ENCODE measurements at regions not wholly inside any gene's neighbourhood (a gene's known extent, or its start where the extent isn't known, plus 50 kb on each side); places are given as distances from the start of the nearest gene placed in this dataset.

DNA sequence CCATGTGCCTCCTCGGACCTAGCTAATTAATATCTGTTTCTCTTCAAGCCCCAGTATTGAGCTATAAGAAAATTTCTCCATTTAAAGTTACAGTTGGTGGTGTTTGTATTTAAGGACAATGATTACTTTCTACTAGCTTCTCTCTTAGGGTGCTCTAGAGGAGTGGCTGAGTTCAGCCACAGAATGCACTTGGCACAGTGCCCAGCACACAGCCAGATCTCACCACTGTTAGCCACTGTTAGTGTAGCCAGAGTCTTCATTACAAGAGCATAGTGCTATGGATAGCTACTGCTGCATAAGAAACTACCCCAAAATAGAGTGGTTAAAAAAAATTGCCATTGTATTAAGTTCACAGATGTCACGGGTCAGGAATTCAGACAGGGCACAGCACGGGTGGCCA is 421.3 kb downstream of the BCOR start:
- no peak for ATAC-seq (ENCODE audit: low read depth)
- Histone ChIP-seq H3K23ac (ENCODE audit: low read depth, low read length) (no peak overlapping the region), H2BK5ac (ENCODE audit: low read depth, low read length, poor library complexity, severe bottlenecking) (no peak overlapping the region), H4K8ac (ENCODE audit: low read depth in 2 of 2, low read length in 2 of 2) (no peak overlapping the region), H3K18ac (ENCODE audit: low read depth, low read length) (no peak overlapping the region), H4K5ac (ENCODE audit: low read depth, low read length) (no peak overlapping the region), H4K91ac (ENCODE audit: insufficient read depth, low read depth, low read length) (no peak overlapping the region), H3K36me3 (ENCODE audit: control insufficient read depth, insufficient read depth, low read length) (no peaks in the 10 kb centered on the region), H3K4me2 (ENCODE audit: low read depth, low read length) (no peak overlapping the region), H2BK120ac (ENCODE audit: low read depth, low read length) (no peak overlapping the region), H2BK20ac (ENCODE audit: low read depth, low read length) (no peak overlapping the region), H2AFZ (replicated peaks; ENCODE audit: low read length, poor library complexity) (no peak overlapping the region), H3K27me3 (ENCODE audit: control insufficient read depth, insufficient read depth, low read length) (peaks cover 26% of the 10 kb centered on the region), H3K27ac (ENCODE audit: insufficient read depth, low read length) (no peak overlapping the region), H3K4me3 (ENCODE audit: insufficient read depth, low read depth, low read length) (no peak overlapping the region), H4K20me1 (ENCODE audit: insufficient read depth, low read length) (no peaks in the 10 kb centered on the region), H3K79me1 (ENCODE audit: low read depth in 1 of 2, low read length in 2 of 2) (no peaks in the 10 kb centered on the region), H2AK9ac (replicated peaks; ENCODE audit: low read depth, low read length, poor library complexity) (no peak overlapping the region), H3K9me1 (ENCODE audit: insufficient read depth, low read length) (no peaks in the 10 kb centered on the region), H3K56ac (ENCODE audit: extremely low read depth, insufficient read depth, low read length) (no peak overlapping the region), H3K4me1 (ENCODE audit: control insufficient read depth, insufficient read depth, low read length) (no peaks in the 10 kb centered on the region), H3K9me3 (ENCODE audit: control insufficient read depth, insufficient read depth, low read length) (0 out of 2 replicates have a peak, but pooled peaks cover 2% of the 10 kb centered on the region), H3K14ac (replicated peaks; ENCODE audit: low read depth, low read length) (no peak overlapping the region), H2AK5ac (ENCODE audit: low read depth, low read length) (no peak overlapping the region), H3K9ac (ENCODE audit: low read depth, low read length) (no peak overlapping the region), H2BK15ac (ENCODE audit: low read depth, low read length) (no peak overlapping the region), H3K4ac (ENCODE audit: low read depth, low read length) (no peak overlapping the region)
- intact Hi-C loops (cut with micrococcal nuclease) (no loop called here), dilution Hi-C loops (cut with HindIII; ENCODE audit: low sequenced_read_pairs, unreplicated experiment) (no loop called here), in situ Hi-C loops (cut with MboI; ENCODE audit: low sequenced_read_pairs) (no loop called here)
- CTCF ChIA-PET, result interaction anchor here (0.6 kb wide), 1 partner anchor 124 kb away, joined by 3 read pairs; no protein-coding TSS in a partner anchor
- POLR2A ChIA-PET (ENCODE audit: unreplicated experiment), result no interaction called here
- no peak for TF ChIP-seq CEBPB (IDR thresholded peaks at IDR 0.05; ENCODE audit: low read depth, low read length)
- TF ChIP-seq MAZ (IDR thresholded peaks at IDR 0.05; ENCODE audit: borderline replicate concordance, low read depth, low read length), result no peak
- TF ChIP-seq MAFK (IDR thresholded peaks at IDR 0.05; ENCODE audit: low read depth, low read length), result no peak
- TF ChIP-seq FOS (IDR thresholded peaks at IDR 0.05; ENCODE audit: low read depth, low read length), result no peak
- no peak for TF ChIP-seq RCOR1 (IDR thresholded peaks at IDR 0.05; ENCODE audit: insufficient replicate concordance, low read length)
- TF ChIP-seq, protein P1, sequence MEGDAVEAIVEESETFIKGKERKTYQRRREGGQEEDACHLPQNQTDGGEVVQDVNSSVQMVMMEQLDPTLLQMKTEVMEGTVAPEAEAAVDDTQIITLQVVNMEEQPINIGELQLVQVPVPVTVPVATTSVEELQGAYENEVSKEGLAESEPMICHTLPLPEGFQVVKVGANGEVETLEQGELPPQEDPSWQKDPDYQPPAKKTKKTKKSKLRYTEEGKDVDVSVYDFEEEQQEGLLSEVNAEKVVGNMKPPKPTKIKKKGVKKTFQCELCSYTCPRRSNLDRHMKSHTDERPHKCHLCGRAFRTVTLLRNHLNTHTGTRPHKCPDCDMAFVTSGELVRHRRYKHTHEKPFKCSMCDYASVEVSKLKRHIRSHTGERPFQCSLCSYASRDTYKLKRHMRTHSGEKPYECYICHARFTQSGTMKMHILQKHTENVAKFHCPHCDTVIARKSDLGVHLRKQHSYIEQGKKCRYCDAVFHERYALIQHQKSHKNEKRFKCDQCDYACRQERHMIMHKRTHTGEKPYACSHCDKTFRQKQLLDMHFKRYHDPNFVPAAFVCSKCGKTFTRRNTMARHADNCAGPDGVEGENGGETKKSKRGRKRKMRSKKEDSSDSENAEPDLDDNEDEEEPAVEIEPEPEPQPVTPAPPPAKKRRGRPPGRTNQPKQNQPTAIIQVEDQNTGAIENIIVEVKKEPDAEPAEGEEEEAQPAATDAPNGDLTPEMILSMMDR (conservative IDR thresholded peaks at IDR 0.05; ENCODE audit: low read depth, low read length), result no peak
- no peak for TF ChIP-seq CHD1 (IDR thresholded peaks at IDR 0.05; ENCODE audit: low read depth, low read length)
- no peak for TF ChIP-seq POLR2A (IDR thresholded peaks at IDR 0.05; ENCODE audit: low read depth, low read length)
- no peak for TF ChIP-seq SMC3 (IDR thresholded peaks at IDR 0.05; ENCODE audit: low read depth, low read length)
- TF ChIP-seq, protein P2, sequence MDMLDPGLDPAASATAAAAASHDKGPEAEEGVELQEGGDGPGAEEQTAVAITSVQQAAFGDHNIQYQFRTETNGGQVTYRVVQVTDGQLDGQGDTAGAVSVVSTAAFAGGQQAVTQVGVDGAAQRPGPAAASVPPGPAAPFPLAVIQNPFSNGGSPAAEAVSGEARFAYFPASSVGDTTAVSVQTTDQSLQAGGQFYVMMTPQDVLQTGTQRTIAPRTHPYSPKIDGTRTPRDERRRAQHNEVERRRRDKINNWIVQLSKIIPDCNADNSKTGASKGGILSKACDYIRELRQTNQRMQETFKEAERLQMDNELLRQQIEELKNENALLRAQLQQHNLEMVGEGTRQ (IDR thresholded peaks at IDR 0.05; ENCODE audit: low read depth, low read length), result no peak
- no peak for TF ChIP-seq NFE2L2 (IDR thresholded peaks at IDR 0.05; ENCODE audit: low read depth, low read length)
- no peak for TF ChIP-seq BHLHE40 (IDR thresholded peaks at IDR 0.05; ENCODE audit: low read depth, low read length)
- no peak for TF ChIP-seq RFX5 (IDR thresholded peaks at IDR 0.05; ENCODE audit: low read depth, low read length)
- TF ChIP-seq, protein P3, sequence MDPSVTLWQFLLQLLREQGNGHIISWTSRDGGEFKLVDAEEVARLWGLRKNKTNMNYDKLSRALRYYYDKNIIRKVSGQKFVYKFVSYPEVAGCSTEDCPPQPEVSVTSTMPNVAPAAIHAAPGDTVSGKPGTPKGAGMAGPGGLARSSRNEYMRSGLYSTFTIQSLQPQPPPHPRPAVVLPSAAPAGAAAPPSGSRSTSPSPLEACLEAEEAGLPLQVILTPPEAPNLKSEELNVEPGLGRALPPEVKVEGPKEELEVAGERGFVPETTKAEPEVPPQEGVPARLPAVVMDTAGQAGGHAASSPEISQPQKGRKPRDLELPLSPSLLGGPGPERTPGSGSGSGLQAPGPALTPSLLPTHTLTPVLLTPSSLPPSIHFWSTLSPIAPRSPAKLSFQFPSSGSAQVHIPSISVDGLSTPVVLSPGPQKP (IDR thresholded peaks at IDR 0.05; ENCODE audit: borderline replicate concordance, low read depth, low read length), result no peak
- TF ChIP-seq RAD21 (IDR thresholded peaks at IDR 0.05; ENCODE audit: low read length), result no peak
- TF ChIP-seq MXI1 (IDR thresholded peaks at IDR 0.05; ENCODE audit: borderline replicate concordance, low read depth, low read length), result no peak
- WGBS, 2 experiments (ENCODE audit: extremely low coverage in 2 of 2, insufficient read length in 1 of 2), result no CpG with 5 or more reads among the region's 3 CpGs
- no peak for DNase-seq
- no TSS peak for BruUV-seq (replicated peaks)

Measured in IMR-90 (cell line).